H1 (cell line): ENCODE measurements at regions not wholly inside any gene's neighbourhood (a gene's known extent, or its start where the extent isn't known, plus 50 kb on each side); places are given as distances from the start of the nearest gene placed in this dataset.

Experiments used
- CTCF ChIA-PET: fragments of 300-600 bp; sonication (Branson Sonifier 250); formaldehyde crosslinking; loops from one replicate; lab custom pipeline; 2021; ENCODE audit not compliant: partially characterized antibody; lab: Charles Lee
- POLR2A ChIA-PET: fragments of 300-600 bp; sonication (Branson Sonifier 250); formaldehyde crosslinking; loops from one replicate; lab custom pipeline; 2021; ENCODE audit warnings: inconsistent platforms; ENCODE audit not compliant: partially characterized antibody; lab: Charles Lee
- DNase-seq, 2 experiments: peaks; one replicate each; pipeline versions ENCODE4 v3.0.0 to v3.0.0-alpha.2; 2010 to 2022; ENCODE audit warnings: low spot score in 2 of 2, low read depth in 1 of 2, mixed read lengths in 1 of 2
- FAIRE-seq: peaks from 2 replicates; lab custom pipeline; 2011; peaks lifted over from hg19 to GRCh38; lab: Jason Lieb, UNC
- H2AFZ ChIP-seq: 2 replicates; pipeline ENCODE4 v1.8.1; 2012; ENCODE audit warnings: low read length, inconsistent platforms
- H2AK5ac ChIP-seq: 2 replicates; pipeline ENCODE4 v1.6.1; 2013; ENCODE audit warnings: low read depth, low read length
- H2BK120ac ChIP-seq: replicated peaks from 2 replicates; pipeline ENCODE3; 2013; ENCODE audit warnings: low read depth, low read length, inconsistent platforms
- H2BK12ac ChIP-seq: 2 replicates; pipeline ENCODE4 v1.6.1; 2013; ENCODE audit warnings: low read depth, low read length
- H2BK15ac ChIP-seq: 2 replicates; pipeline ENCODE4 v1.6.1; 2013; ENCODE audit warnings: low read length
- H2BK20ac ChIP-seq: 2 replicates; pipeline ENCODE4 v1.6.1; 2013; ENCODE audit warnings: low read length
- H2BK5ac ChIP-seq: 2 replicates; pipeline ENCODE4 v1.6.1; 2013; ENCODE audit warnings: low read depth, low read length
- H3K14ac ChIP-seq: 2 replicates; pipeline ENCODE4 v1.6.1; 2013; ENCODE audit warnings: inconsistent platforms; ENCODE audit not compliant: insufficient read length
- H3K18ac ChIP-seq: 2 replicates; pipeline ENCODE4 v1.6.1; 2013; ENCODE audit warnings: low read length; ENCODE audit errors: extremely low read depth
- H3K23ac ChIP-seq: 2 replicates; pipeline ENCODE4 v1.6.1; 2013; ENCODE audit warnings: inconsistent platforms; ENCODE audit not compliant: insufficient read length
- H3K23me2 ChIP-seq: 2 replicates; pipeline ENCODE4 v1.6.1; 2013; ENCODE audit warnings: low read depth, low read length
- H3K27ac ChIP-seq: 2 replicates; pipeline ENCODE4 v1.6.1; 2011; ENCODE audit warnings: low read depth, low read length, inconsistent platforms
- H3K27me3 ChIP-seq, 4 experiments: replicated peaks in 1 of 4; 1 replicate in 1 of 4; 2 replicates in 3 of 4; pipeline versions ENCODE4 v1.6.1 to v1.8.1; 2011 to 2013; ENCODE audit warnings: low read length in 3 of 4, mild to moderate bottlenecking in 3 of 4, inconsistent platforms in 2 of 4, mixed read lengths in 2 of 4, moderate library complexity in 1 of 4; ENCODE audit not compliant: control insufficient read depth in 3 of 4, insufficient read depth in 3 of 4; ENCODE audit errors: extremely low read depth in 1 of 4
- H3K36me3 ChIP-seq, 4 experiments: 2 replicates each; pipeline versions ENCODE4 v1.6.1 to v1.8.1; 2011 to 2013; ENCODE audit warnings: mild to moderate bottlenecking in 4 of 4, low read length in 3 of 4, moderate library complexity in 2 of 4, control low read depth in 1 of 4, inconsistent platforms in 1 of 4; ENCODE audit not compliant: insufficient read depth in 4 of 4, control insufficient read depth in 2 of 4
- H3K4ac ChIP-seq: replicated peaks from 2 replicates; pipeline ENCODE3; 2013; ENCODE audit warnings: low read length, low read depth, mixed read lengths, inconsistent platforms; ENCODE audit not compliant: insufficient read length
- H3K4me1 ChIP-seq, 4 experiments: replicated peaks in 1 of 4; 1 replicate in 1 of 4; 2 replicates in 3 of 4; pipeline versions ENCODE4 v1.6.1 to v1.8.1; 2011 to 2013; ENCODE audit warnings: low read length in 3 of 4, inconsistent platforms in 2 of 4, mixed read lengths in 1 of 4; ENCODE audit not compliant: insufficient read depth in 4 of 4, control insufficient read depth in 3 of 4
- H3K4me2 ChIP-seq, 2 experiments: 2 replicates each; pipeline versions ENCODE4 v1.6.1 to v1.8.1; 2011 to 2013; ENCODE audit warnings: low read depth in 2 of 2, low read length in 2 of 2, control low read depth in 1 of 2, inconsistent platforms in 1 of 2, mild to moderate bottlenecking in 1 of 2; ENCODE audit not compliant: insufficient read depth in 1 of 2
- H3K4me3 ChIP-seq, 4 experiments: fragments of 200-600, 300-600 bp in 1 of 4; sonication (generic), shearing (Covaris generic), sonication (Bioruptor Twin) in 1 of 4; 2 replicates each; pipeline versions ENCODE4 v1.5.1 to v1.8.1; 2011 to 2016; ENCODE audit warnings: low read length in 4 of 4, low read depth in 3 of 4, control low read depth in 2 of 4, inconsistent platforms in 2 of 4, mild to moderate bottlenecking in 2 of 4, mixed read lengths in 1 of 4, moderate library complexity in 1 of 4; ENCODE audit not compliant: insufficient read depth in 2 of 4; ENCODE audit errors: extremely low read depth in 1 of 4
- H3K56ac ChIP-seq: replicated peaks from 2 replicates; pipeline ENCODE3; 2013; ENCODE audit warnings: low read depth, mild to moderate bottlenecking, mixed read lengths, low read length, inconsistent platforms; ENCODE audit not compliant: insufficient read length
- H3K79me1 ChIP-seq: 2 replicates; pipeline ENCODE4 v1.6.1; 2013; ENCODE audit warnings: low read depth, low read length, control low read depth
- H3K79me2 ChIP-seq, 2 experiments: 2 replicates each; pipeline versions ENCODE4 v1.6.1 to v1.8.1; 2012 to 2013; ENCODE audit warnings: low read length in 2 of 2, mild to moderate bottlenecking in 2 of 2, inconsistent platforms in 1 of 2; ENCODE audit not compliant: insufficient read depth in 2 of 2, control insufficient read depth in 1 of 2
- H3K9ac ChIP-seq, 4 experiments: replicated peaks in 1 of 4; 1 replicate in 1 of 4; 2 replicates in 3 of 4; pipeline versions ENCODE4 v1.6.1 to v1.8.1; 2011 to 2013; ENCODE audit warnings: low read depth in 3 of 4, low read length in 3 of 4, control low read depth in 2 of 4, mild to moderate bottlenecking in 2 of 4, moderate library complexity in 2 of 4, inconsistent platforms in 1 of 4; ENCODE audit errors: extremely low read depth in 1 of 4
- H3K9me3 ChIP-seq, 2 experiments: 2 replicates each; pipeline versions ENCODE4 v1.6.1 to v1.8.1; 2012 to 2013; ENCODE audit warnings: mild to moderate bottlenecking in 2 of 2, moderate library complexity in 2 of 2, control low read depth in 1 of 2, inconsistent platforms in 1 of 2, low read depth in 1 of 2, low read length in 1 of 2, mixed read lengths in 1 of 2; ENCODE audit not compliant: insufficient read depth in 2 of 2
- H4K20me1 ChIP-seq, 2 experiments: replicated peaks in 1 of 2; 2 replicates each; pipeline versions ENCODE3 to v1.8.1; 2011 to 2013; ENCODE audit warnings: inconsistent platforms in 2 of 2, low read length in 2 of 2, mild to moderate bottlenecking in 1 of 2; ENCODE audit not compliant: insufficient read depth in 2 of 2, control insufficient read depth in 1 of 2
- H4K5ac ChIP-seq: 2 replicates; pipeline ENCODE4 v1.6.1; 2013; ENCODE audit warnings: low read length, low read depth, mixed read lengths, inconsistent platforms; ENCODE audit not compliant: insufficient read length
- H4K8ac ChIP-seq: 2 replicates; pipeline ENCODE4 v1.8.0; 2013; ENCODE audit warnings: mild to moderate bottlenecking, moderate library complexity, low read length, inconsistent platforms; ENCODE audit not compliant: insufficient read depth; ENCODE audit errors: extremely low read depth
- H4K91ac ChIP-seq: replicated peaks from 2 replicates; pipeline ENCODE3; 2013; ENCODE audit warnings: low read length, mixed read lengths, inconsistent platforms; ENCODE audit not compliant: insufficient read length
- BCL11A ChIP-seq, 2 experiments: IDR thresholded peaks; one replicate each; pipeline ENCODE4 v1.6.1; 2011; ENCODE audit warnings: low read depth in 2 of 2, low read length in 2 of 2, mild to moderate bottlenecking in 2 of 2
- EZH2 ChIP-seq: fragments of 200-600 bp; sonication (generic); IDR thresholded peaks from 2 replicates; pipeline ENCODE4 v1.7.1; 2012; ENCODE audit warnings: low read depth, mild to moderate bottlenecking, moderate library complexity, low read length, inconsistent platforms; ENCODE audit not compliant: severe bottlenecking
- JUN ChIP-seq: IDR thresholded peaks from 2 replicates; pipeline ENCODE4 v1.6.1; 2011; ENCODE audit warnings: low read depth, mild to moderate bottlenecking, improper control_type of control experiment, low read length
- KDM4A ChIP-seq: IDR thresholded peaks from one replicate; pipeline ENCODE4 v1.7.1; 2012; ENCODE audit warnings: low read depth, mild to moderate bottlenecking, moderate library complexity, low read length, inconsistent platforms; ENCODE audit not compliant: severe bottlenecking
- NRF1 ChIP-seq: IDR thresholded peaks from 2 replicates; pipeline ENCODE4 v1.6.1; 2011; ENCODE audit warnings: mild to moderate bottlenecking, low read depth, low read length, improper control_type of control experiment
- RFX5 ChIP-seq: IDR thresholded peaks from 2 replicates; pipeline ENCODE4 v1.6.1; 2011; ENCODE audit warnings: low read depth, low read length, improper control_type of control experiment, borderline replicate concordance
- SAP30 ChIP-seq: fragments of 300-600 bp; sonication (generic); IDR thresholded peaks from 2 replicates; pipeline ENCODE4 v1.7.1; 2012; ENCODE audit warnings: low read length, moderate library complexity, mild to moderate bottlenecking, inconsistent platforms; ENCODE audit not compliant: insufficient read depth, insufficient replicate concordance
- TAF1 ChIP-seq: IDR thresholded peaks from 2 replicates; pipeline ENCODE4 v1.6.1; 2011; ENCODE audit warnings: mild to moderate bottlenecking, low read depth, low read length
- TCF12 ChIP-seq: IDR thresholded peaks from 2 replicates; pipeline ENCODE4 v1.6.1; 2011; ENCODE audit warnings: low read depth, mild to moderate bottlenecking, low read length
- USF2 ChIP-seq: IDR thresholded peaks from 2 replicates; pipeline ENCODE4 v1.6.1; 2011; ENCODE audit warnings: low read length, improper control_type of control experiment
- WGBS, 2 experiments: shearing (Covaris generic) in 1 of 2; methylation state at CpG; one replicate each; pipeline versions ENCODE4 v1.1.6 to v1.1.7; 2013 to 2015; ENCODE audit warnings: low lambda C conversion rate in 2 of 2, mixed read lengths in 2 of 2, inconsistent platforms in 1 of 2, low coverage in 1 of 2, missing lambda C conversion rate in 1 of 2; ENCODE audit not compliant: insufficient replicate concordance in 2 of 2, insufficient coverage in 1 of 2, insufficient read length in 1 of 2; ENCODE audit errors: extremely low coverage in 1 of 2, missing lambda C conversion rate in 1 of 2; 5-methylcytosine and 5-hydroxymethylcytosine counted together

DNA sequence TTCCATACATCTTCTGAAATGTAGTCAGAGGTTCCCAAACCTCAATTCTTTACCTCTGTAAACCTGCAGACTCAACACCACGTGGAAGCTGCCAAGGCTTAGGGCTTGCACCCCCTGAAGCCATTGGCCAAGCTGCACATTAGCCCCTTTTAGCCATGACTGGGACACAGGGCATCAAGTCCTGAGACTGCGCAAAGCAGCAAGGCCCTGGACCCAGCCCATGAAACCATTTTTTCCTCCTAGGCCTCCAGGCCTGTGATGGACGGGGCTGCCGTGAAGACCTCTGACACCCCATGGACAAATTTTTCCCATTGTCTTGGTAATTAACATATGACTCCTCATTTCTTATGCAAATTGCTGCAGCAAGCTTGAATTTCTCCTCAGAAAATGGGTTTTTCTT lies 727.8 kb downstream of the C6orf118 start:
- Histone ChIP-seq H3K23me2 (no peaks in the 10 kb centered on the region), H3K9ac (no peak overlapping the region), H3K4me1 (no peaks in the 10 kb centered on the region), H2AK5ac (no peak overlapping the region), H3K27ac (no peak overlapping the region), H3K18ac (no peak overlapping the region), H3K9me3 (peaks cover 29 to 34% of the 10 kb centered on the region in 2 experiments), H3K36me3 (no peaks in the 10 kb centered on the region; a peak in 2 of 8 replicates), H3K23ac (no peak overlapping the region), H2BK15ac (no peak overlapping the region), H4K8ac (no peak overlapping the region), H3K4ac (no peak overlapping the region), H4K20me1 (no peaks in the 10 kb centered on the region), H2AFZ (no peak overlapping the region), H3K14ac (no peak overlapping the region), H2BK5ac (no peak overlapping the region), H3K56ac (no peak overlapping the region), H2BK20ac (no peak overlapping the region), H3K79me2 (no peaks in the 10 kb centered on the region), H3K4me3 (no peak overlapping the region), H4K91ac (no peak overlapping the region), H4K5ac (no peak overlapping the region), H3K79me1 (no peaks in the 10 kb centered on the region), H2BK12ac (no peak overlapping the region), H3K4me2 (no peak overlapping the region), H3K27me3 (no peaks in the 10 kb centered on the region), H2BK120ac (no peak overlapping the region)
- DNase-seq (no peak), FAIRE-seq (no peak)
- 55% methylated on average over 3 of the region's 4 CpGs; no CpG with 5 or more reads in 1 of the 2 experiments for WGBS, 2 experiments
- POLR2A ChIA-PET, result no interaction called here
- CTCF ChIA-PET, result no interaction called here
- TF ChIP-seq USF2 (no peak), KDM4A (no peak), NRF1 (no peak), EZH2 (no peak), TCF12 (no peak), JUN (no peak), BCL11A (IDR thresholded peaks at IDR 0.05; ENCODE audit: low read depth in 2 of 2, low read length in 2 of 2) (no peak), TAF1 (no peak), RFX5 (no peak), SAP30 (no peak)
